HAP-1 (cell line): ENCODE measurements at regions not wholly inside any gene's neighbourhood (a gene's known extent, or its start where the extent isn't known, plus 50 kb on each side); places are given as distances from the start of the nearest gene placed in this dataset.

Source experiments
- DNase-seq, 2 experiments: peaks; one replicate each; pipeline ENCODE4 v3.0.0-alpha.2; 2016 to 2020; ENCODE audit warnings: low spot score in 2 of 2
- H3K27me3 ChIP-seq: fragments of 250-450 bp; sonication (Bioruptor Pico); 2 replicates; pipeline ENCODE4 v1.5.1; 2020; ENCODE audit warnings: low read depth, mild to moderate bottlenecking, moderate library complexity
- H3K36me3 ChIP-seq: fragments of 250-450 bp; sonication (Bioruptor Pico); replicated peaks from 2 replicates; pipeline ENCODE4 v1.5.1; 2020; ENCODE audit warnings: mild to moderate bottlenecking
- H3K4me1 ChIP-seq: fragments of 250-450 bp; sonication (Bioruptor Pico); 2 replicates; pipeline ENCODE4 v1.5.1; 2020; ENCODE audit warnings: mild to moderate bottlenecking
- H3K4me3 ChIP-seq: fragments of 250-450 bp; sonication (Bioruptor Pico); 2 replicates; pipeline ENCODE4 v1.5.1; 2020; ENCODE audit warnings: mild to moderate bottlenecking, moderate library complexity
- H3K9me3 ChIP-seq: fragments of 250-450 bp; sonication (Bioruptor Pico); 2 replicates; pipeline ENCODE4 v1.5.1; 2020; ENCODE audit warnings: mild to moderate bottlenecking, moderate library complexity
- in situ Hi-C: fragments of 300-500 bp; cut with MboI; formaldehyde crosslinking; loops from 3 replicates; pipeline ENCODE4 v1.14.3; 2020; ENCODE audit warnings: low sequenced_read_pairs, inconsistent platforms, mixed read lengths

GRCh38 chr7:13457790-13458189, 531.7 kb downstream of the ETV1 start:
- Histone ChIP-seq H3K27me3 (no peaks in the 10 kb centered on the region; the same call in 1 of the 2 replicates), H3K9me3 (no peaks in the 10 kb centered on the region), H3K4me3 (no peak overlapping the region), H3K36me3 (no peaks in the 10 kb centered on the region), H3K4me1 (no peaks in the 10 kb centered on the region)
- DNase-seq = no peak
- in situ Hi-C loops = no loop called here

GRCh38 chr7:13466874-13467547, 522.5 kb downstream of the ETV1 start:
- DNase-seq = no peak
- in situ Hi-C loops = no loop called here
- Histone ChIP-seq H3K9me3 (no peaks in the 10 kb centered on the region), H3K36me3 (no peaks in the 10 kb centered on the region), H3K27me3 (no peaks in the 10 kb centered on the region; the same call in 1 of the 2 replicates), H3K4me1 (no peaks in the 10 kb centered on the region), H3K4me3 (no peak overlapping the region)

DNA sequence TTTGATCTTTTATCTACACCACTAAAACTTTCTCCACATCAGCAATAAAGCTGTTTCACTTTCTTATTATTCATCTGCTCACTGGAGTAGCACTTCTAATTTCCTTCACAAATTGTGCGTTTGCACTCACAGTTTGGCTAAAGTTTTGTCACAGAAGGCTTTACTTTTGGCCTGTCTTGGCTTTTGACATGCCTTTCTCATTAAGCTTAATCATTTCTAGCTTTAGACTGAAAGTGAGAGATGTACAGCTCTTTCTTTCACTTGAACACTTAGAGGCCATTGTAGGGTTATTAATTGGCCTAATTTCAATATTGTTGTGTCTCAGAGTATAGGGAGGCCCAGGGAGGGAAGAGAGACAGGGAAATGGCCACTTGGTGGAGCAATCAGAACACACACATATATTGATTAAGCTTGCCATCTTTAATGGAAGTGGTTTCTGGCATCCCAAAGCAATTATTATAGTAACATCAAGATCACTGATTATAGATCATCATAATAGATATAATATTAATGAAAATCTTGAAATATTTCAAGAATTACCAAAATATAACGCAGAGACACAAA, 512.5 kb downstream of the ETV1 start:
- in situ Hi-C loops = no loop called here
- Histone ChIP-seq H3K4me1 (no peaks in the 10 kb centered on the region), H3K36me3 (no peaks in the 10 kb centered on the region), H3K4me3 (no peak overlapping the region), H3K9me3 (no peaks in the 10 kb centered on the region), H3K27me3 (no peaks in the 10 kb centered on the region)
- DNase-seq = no peak

DNA sequence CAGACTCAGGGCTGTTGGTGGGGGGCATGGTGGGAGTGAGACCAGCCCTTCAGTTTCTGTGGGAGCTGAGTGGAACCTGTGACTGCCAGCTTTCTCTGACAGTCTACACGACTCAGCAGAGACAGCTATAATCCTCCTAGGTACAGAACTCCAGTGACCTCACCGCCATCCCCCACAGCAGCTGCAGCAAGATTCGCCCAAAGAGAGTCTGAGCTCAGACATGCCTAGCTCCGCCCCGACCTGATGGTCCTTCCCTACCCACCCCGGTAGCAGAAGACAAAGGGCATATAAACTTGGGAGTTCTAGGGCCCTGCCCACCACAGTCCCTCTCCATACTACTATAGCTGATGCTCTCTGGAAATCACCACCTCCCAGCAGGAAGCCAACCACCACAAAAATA, 500.1 kb downstream of the ETV1 start:
- H3K4me1 ChIP-seq = no peaks in the 10 kb centered on the region
- H3K9me3 ChIP-seq = no peaks in the 10 kb centered on the region
- no peaks in the 10 kb centered on the region for H3K36me3 ChIP-seq
- H3K27me3 ChIP-seq = no peaks in the 10 kb centered on the region
- H3K4me3 ChIP-seq = no peak overlapping the region
- in situ Hi-C loops = no loop called here
- DNase-seq = no peak

DNA sequence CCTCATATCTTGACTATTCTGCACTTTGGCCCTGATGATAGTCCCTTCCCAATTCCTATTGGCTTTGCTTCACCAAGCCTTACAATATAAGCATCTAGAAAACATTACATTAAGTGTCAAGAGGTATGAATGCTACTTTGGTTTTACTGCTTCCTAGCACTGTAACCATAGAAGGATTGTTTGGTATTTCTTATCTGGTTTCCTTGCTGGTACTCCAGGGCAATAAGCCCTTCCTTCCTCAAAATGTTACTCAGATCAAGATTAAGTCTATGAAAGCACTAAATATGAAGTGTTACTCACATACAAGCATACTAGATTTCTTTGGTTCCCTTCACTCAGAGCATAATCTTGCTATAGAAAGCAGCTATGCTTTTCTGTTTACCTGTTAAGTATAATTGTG, 492.5 kb downstream of the ETV1 start:
- no peak for DNase-seq
- Histone ChIP-seq H3K4me1 (no peaks in the 10 kb centered on the region), H3K36me3 (no peaks in the 10 kb centered on the region), H3K4me3 (no peak overlapping the region), H3K9me3 (no peaks in the 10 kb centered on the region), H3K27me3 (peaks cover 3% of the 10 kb centered on the region)
- in situ Hi-C loops = no loop called here

DNA sequence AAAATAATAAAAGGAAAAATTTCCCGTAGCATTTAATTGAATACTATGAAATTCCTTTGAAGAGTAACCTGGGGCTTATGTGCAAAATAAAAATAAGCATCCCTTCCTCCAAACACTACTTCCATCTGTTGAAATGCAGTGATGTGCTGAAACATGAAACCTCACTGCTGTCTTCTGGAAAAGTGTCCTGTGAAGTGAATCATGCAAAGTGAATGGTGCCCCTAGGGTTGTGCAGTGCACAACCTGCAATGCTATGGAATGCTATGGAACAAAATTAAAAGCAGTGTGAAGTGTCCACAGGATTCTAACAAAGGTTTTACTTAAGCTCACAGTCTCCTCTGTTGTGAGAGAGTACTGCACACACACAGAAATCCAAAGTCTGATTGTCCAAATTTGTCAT, 480.9 kb downstream of the ETV1 start:
- DNase-seq = no peak
- Histone ChIP-seq H3K36me3 (no peaks in the 10 kb centered on the region), H3K27me3 (0 out of 2 replicates have a peak, but pooled peaks cover 3% of the 10 kb centered on the region), H3K4me3 (no peak overlapping the region), H3K9me3 (no peaks in the 10 kb centered on the region), H3K4me1 (no peaks in the 10 kb centered on the region)
- in situ Hi-C loops = no loop called here

DNA sequence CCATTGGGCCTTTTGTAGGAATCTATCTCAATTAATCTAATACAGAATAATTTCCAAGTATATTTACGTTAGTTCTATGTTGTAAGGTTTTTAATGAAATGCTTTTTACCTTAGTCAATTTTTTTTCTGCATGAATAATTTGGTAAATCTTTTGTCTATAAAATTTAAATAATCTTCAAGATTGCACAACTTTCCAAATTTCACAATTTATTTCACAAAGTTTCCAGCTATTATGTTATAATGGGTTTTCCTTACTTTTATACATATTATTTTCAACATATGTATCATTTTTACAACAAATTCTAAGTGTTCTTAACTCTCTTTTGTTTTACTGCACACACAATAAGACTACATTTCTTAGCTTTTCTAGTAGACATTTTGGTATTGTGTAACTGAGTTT, 470.7 kb downstream of the ETV1 start:
- in situ Hi-C loops = no loop called here
- no peaks in the 10 kb centered on the region for H3K36me3 ChIP-seq

DNA sequence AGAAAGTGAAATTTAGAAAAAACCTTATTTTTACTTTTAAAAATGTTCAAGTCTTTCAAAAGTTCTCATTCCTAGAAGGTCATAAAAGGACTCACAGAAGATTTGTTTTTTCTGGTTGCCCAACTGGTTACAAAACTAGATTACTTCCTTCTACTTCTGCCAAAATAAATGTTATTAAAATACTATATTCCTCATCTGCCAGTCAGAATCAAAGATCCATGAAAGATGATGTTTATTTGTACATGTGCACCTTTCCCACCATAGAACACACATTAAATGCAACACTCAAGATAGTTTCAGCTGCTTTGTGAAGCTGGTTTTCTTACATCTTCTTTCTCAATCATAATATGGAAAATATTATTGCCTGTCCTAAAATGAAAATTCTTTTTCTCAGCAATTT, 465.4 kb downstream of the ETV1 start:
- Histone ChIP-seq H3K27me3 (peaks cover 3% of the 10 kb centered on the region; the same call in 1 of the 2 replicates), H3K9me3 (no peaks in the 10 kb centered on the region), H3K4me3 (no peak overlapping the region), H3K4me1 (no peaks in the 10 kb centered on the region), H3K36me3 (no peaks in the 10 kb centered on the region)
- DNase-seq = no peak
- in situ Hi-C loops = no loop called here

More for the DNA sequence above, 470.7 kb downstream of the ETV1 start:
- Histone ChIP-seq H3K4me1 (no peaks in the 10 kb centered on the region), H3K27me3 (no peaks in the 10 kb centered on the region; the same call in 1 of the 2 replicates), H3K4me3 (no peak overlapping the region), H3K9me3 (no peaks in the 10 kb centered on the region)
- DNase-seq = no peak

- Histone ChIP-seq H3K4me1 (peaks cover 5% of the 10 kb centered on the region; the same call in 1 of the 2 replicates), H3K4me3 (no peak overlapping the region), H3K27me3 (no peaks in the 10 kb centered on the region), H3K36me3 (no peaks in the 10 kb centered on the region), H3K9me3 (no peaks in the 10 kb centered on the region)
- DNase-seq = no peak
- in situ Hi-C loops = no loop called here
Measured at GRCh38 chr7:13532028-13532753, 457.3 kb downstream of the ETV1 start.

DNA sequence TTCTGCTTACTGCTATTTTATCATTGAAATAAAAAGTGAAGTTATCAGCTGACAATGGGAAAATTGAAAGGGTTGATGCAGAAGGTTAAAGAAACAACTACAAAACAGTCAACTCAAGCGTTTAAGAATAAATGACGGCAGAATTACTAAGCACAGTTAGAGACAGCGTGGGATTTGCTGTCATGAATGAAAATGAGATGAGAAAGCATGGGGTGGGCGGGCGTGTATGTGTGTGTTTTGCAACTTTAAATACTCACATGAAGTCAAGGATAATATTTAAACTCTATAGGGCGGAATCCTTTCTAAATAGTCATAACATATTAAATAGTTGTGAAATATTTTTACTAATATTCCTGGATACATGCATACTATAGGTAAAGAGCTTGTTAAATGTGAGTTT, 450.8 kb downstream of the ETV1 start:
- Histone ChIP-seq H3K4me3 (no peak overlapping the region), H3K27me3 (no peaks in the 10 kb centered on the region), H3K4me1 (no peaks in the 10 kb centered on the region), H3K36me3 (no peaks in the 10 kb centered on the region), H3K9me3 (no peaks in the 10 kb centered on the region)
- DNase-seq = no peak
- in situ Hi-C loops = no loop called here

DNA sequence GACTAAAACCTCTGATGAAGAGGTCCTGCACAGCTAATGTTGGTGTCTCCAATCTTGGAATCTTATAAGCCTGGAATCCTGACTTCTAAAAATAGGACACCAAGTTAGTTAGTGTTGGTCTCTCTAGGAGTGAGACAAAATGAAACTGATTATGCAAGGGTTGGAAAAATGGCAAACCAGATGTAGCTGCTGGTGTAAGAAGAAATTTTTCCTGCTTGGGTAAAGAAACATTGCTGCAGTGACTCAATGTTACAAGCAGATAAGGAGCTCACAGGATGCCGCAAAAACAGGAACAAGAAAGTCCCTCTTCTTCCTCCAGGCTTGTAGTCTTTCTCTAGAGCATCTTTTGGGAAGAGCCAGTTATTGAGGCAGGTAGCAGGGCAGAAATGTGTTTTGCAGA, 449.0 kb downstream of the ETV1 start:
- no peak overlapping the region for H3K4me3 ChIP-seq
- in situ Hi-C loops = no loop called here
- H3K27me3 ChIP-seq = no peaks in the 10 kb centered on the region
- H3K4me1 ChIP-seq = no peaks in the 10 kb centered on the region
- H3K36me3 ChIP-seq = no peaks in the 10 kb centered on the region
- H3K9me3 ChIP-seq = no peaks in the 10 kb centered on the region
- no peak for DNase-seq

GRCh38 chr7:13541326-13541725, 448.1 kb downstream of the ETV1 start:
- in situ Hi-C loops = no loop called here
- Histone ChIP-seq H3K4me1 (no peaks in the 10 kb centered on the region), H3K4me3 (no peak overlapping the region), H3K36me3 (no peaks in the 10 kb centered on the region), H3K9me3 (no peaks in the 10 kb centered on the region), H3K27me3 (no peaks in the 10 kb centered on the region)
- no peak for DNase-seq

DNA sequence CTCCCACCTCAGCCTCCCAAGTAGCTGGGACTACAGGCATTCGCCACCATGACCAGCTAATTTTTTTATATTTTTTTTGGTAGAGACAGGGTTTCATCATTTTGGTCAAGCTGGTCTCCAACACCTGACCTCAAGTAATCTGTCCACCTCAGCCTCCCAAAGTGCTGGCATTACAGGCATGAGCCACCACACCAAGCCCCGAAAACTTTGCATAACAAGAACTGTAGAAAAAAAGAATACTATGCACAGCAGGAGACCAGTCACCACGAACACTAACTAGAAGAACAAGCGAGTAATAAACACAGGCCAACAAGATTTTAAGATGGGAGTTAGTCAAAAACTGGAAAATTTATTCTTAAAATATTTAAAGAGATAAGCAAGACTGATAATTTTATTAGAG, 447.0 kb downstream of the ETV1 start:
- Histone ChIP-seq H3K4me3 (no peak overlapping the region), H3K27me3 (no peaks in the 10 kb centered on the region), H3K4me1 (no peaks in the 10 kb centered on the region), H3K9me3 (no peaks in the 10 kb centered on the region), H3K36me3 (no peaks in the 10 kb centered on the region)
- DNase-seq = no peak
- in situ Hi-C loops = no loop called here

DNA sequence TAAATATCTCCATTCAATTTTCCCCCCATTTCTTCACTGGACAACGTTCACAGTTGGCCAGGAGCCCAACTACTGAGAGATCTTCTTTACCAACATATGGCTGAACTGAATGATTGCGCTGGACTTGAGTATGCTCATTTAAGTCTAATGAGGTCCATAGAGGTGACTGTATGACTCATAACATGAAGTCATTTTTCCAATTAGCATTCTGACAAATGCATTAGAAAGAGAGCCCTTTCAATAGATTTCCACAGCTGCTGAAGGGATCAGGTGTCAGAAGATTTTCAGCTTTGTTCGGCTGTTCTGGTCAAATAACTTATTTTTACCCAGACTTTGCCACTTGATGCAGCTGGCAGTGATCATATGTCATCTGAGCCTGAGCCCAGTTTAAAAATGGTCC, 438.0 kb downstream of the ETV1 start:
- Histone ChIP-seq H3K9me3 (no peaks in the 10 kb centered on the region), H3K4me3 (no peak overlapping the region), H3K27me3 (no peaks in the 10 kb centered on the region), H3K4me1 (peaks cover 4% of the 10 kb centered on the region), H3K36me3 (no peaks in the 10 kb centered on the region)
- DNase-seq = peak; percentile 10 to 26
- in situ Hi-C loops = no loop called here
